Effector memory CD8-positive, alpha-beta T cell (primary cell): ENCODE measurements at regions not wholly inside any gene's neighbourhood (a gene's known extent, or its start where the extent isn't known, plus 50 kb on each side); places are given as distances from the start of the nearest gene placed in this dataset.

Source experiments
- ATAC-seq: fragments of 150-1000 bp; cut with Tn5 transposase; replicated peaks from 2 replicates; pipeline ENCODE4 v1.10.0; 2021; ENCODE audit warnings: mild to moderate bottlenecking, moderate library complexity
- DNase-seq, 3 experiments: peaks; one replicate each; pipeline ENCODE4 v3.0.0; 2021
- H3K27ac Mint-ChIP-seq, 2 donors: one replicate each; pipeline ENCODE4 v1.8.0; 2022; ENCODE audit warnings: mild to moderate bottlenecking in 2 of 2, mixed read lengths in 2 of 2, moderate library complexity in 2 of 2
- H3K27me3 Mint-ChIP-seq, 2 donors: one replicate each; pipeline ENCODE4 v1.8.0; 2022; ENCODE audit warnings: mixed read lengths in 2 of 2
- H3K36me3 Mint-ChIP-seq: one replicate; pipeline ENCODE4 v1.8.0; 2022; ENCODE audit warnings: mild to moderate bottlenecking, moderate library complexity, mixed read lengths; ENCODE audit not compliant: insufficient read depth
- H3K4me1 Mint-ChIP-seq, 2 donors: one replicate each; pipeline ENCODE4 v1.8.0; 2022; ENCODE audit warnings: low read depth in 2 of 2, mixed read lengths in 2 of 2
- H3K4me3 Mint-ChIP-seq, 2 donors: one replicate each; pipeline ENCODE4 v1.8.0; 2022; ENCODE audit warnings: mild to moderate bottlenecking in 2 of 2, mixed read lengths in 2 of 2, moderate library complexity in 2 of 2
- H3K9me3 Mint-ChIP-seq, 2 donors: one replicate each; pipeline ENCODE4 v1.8.0; 2022; ENCODE audit warnings: mixed read lengths in 2 of 2

GRCh38 chr18:68428661-68429060 lies 286.2 kb downstream of the TMX3 start:
- H3K4me1 Mint-ChIP-seq: no peaks in the 10 kb centered on the region
- H3K4me3 Mint-ChIP-seq: no peak overlapping the region
- peaks cover 0 to 7% of the 10 kb centered on the region in 2 donors for H3K27me3 Mint-ChIP-seq
- no peak overlapping the region for H3K27ac Mint-ChIP-seq
- no peaks in the 10 kb centered on the region for H3K36me3 Mint-ChIP-seq
- H3K9me3 Mint-ChIP-seq: no peaks in the 10 kb centered on the region
- ATAC-seq (no peak), DNase-seq (no peak)

GRCh38 chr18:68427951-68428401 lies 286.9 kb downstream of the TMX3 start:
- Mint-ChIP-seq H3K27ac (no peak overlapping the region), H3K36me3 (no peaks in the 10 kb centered on the region), H3K4me3 (no peak overlapping the region), H3K4me1 (no peaks in the 10 kb centered on the region), H3K9me3 (peaks cover 0 to 2% of the 10 kb centered on the region in 2 donors), H3K27me3 (peaks cover 0 to 7% of the 10 kb centered on the region in 2 donors)
- DNase-seq: no peak
- no peak for ATAC-seq

DNA sequence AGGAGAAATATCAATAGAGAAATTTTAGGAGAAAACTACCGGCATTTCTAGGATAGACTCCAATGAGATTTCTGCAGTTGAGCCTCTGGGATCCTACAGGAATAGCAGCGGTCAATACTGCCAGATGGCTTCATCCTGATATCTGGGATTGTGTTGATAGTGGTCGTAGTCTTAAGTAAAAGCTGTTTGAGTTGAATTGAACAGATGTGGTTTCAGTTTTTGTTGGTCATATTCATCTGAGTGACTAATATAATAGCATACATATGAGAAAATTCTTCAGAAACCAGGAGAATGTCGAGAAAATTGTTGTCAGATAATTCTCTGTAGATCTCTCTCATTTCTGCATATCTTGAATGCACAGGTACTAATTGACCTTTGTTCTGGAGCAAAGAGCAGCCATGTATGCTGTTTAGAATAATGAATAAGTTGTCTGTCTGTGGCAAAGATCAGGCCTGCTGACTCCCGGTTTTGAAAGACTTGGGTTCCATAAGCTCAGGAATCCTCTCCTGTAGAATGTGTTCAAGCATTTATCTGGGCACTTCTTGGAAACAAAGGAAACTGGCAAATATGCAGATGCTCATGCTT lies 288.1 kb downstream of the TMX3 start:
- Mint-ChIP-seq H3K4me1 (no peaks in the 10 kb centered on the region), H3K27ac (no peak overlapping the region), H3K36me3 (no peaks in the 10 kb centered on the region), H3K9me3 (peaks cover 0 to 2% of the 10 kb centered on the region in 2 donors), H3K27me3 (peaks cover 0 to 7% of the 10 kb centered on the region in 2 donors), H3K4me3 (no peak overlapping the region)
- DNase-seq (no peak), ATAC-seq (no peak)

GRCh38 chr18:68418881-68419280 lies 296.0 kb downstream of the TMX3 start:
- Mint-ChIP-seq H3K9me3 (peaks cover 0 to 2% of the 10 kb centered on the region in 2 donors), H3K36me3 (no peaks in the 10 kb centered on the region), H3K27me3 (no peaks in the 10 kb centered on the region), H3K4me3 (no peak overlapping the region), H3K4me1 (no peaks in the 10 kb centered on the region), H3K27ac (no peak overlapping the region)
- ATAC-seq (no peak), DNase-seq (no peak)

DNA sequence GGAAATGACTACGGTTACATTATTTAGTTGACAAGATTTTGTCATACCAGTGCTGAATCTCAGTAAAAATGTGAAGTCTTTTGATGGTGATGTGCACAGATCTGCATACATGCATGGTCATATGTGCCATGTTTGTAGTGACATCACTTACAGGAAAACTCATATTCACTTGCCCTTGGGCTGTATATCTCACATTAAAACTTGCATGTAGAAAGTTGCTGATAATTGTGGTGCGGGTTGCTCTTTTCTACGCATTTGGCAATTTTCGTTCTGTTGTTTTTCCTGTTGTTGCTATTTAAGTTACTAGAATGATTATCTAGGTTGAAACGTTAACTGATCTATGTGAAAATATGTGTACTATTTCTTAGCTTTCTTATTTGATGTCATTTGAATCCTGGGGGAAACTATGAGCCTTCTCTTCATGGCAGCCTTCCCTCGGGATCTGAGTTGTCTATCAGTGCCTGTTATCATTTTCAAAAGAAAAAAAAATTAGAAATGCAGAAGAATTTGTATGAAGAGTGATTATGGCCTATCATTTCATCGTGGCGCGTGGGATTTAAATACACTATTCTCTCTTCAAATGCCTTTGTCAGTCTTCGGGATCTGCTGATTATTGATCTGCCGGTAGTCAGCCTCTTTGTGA lies 296.6 kb downstream of the TMX3 start:
- no peaks in the 10 kb centered on the region for H3K36me3 Mint-ChIP-seq
- H3K27ac Mint-ChIP-seq: no peak overlapping the region
- H3K4me1 Mint-ChIP-seq: no peaks in the 10 kb centered on the region
- no peak overlapping the region for H3K4me3 Mint-ChIP-seq
- ATAC-seq: no peak
- DNase-seq: no peak
- no peaks in the 10 kb centered on the region for H3K27me3 Mint-ChIP-seq
- H3K9me3 Mint-ChIP-seq: peaks cover 0 to 2% of the 10 kb centered on the region in 2 donors

DNA sequence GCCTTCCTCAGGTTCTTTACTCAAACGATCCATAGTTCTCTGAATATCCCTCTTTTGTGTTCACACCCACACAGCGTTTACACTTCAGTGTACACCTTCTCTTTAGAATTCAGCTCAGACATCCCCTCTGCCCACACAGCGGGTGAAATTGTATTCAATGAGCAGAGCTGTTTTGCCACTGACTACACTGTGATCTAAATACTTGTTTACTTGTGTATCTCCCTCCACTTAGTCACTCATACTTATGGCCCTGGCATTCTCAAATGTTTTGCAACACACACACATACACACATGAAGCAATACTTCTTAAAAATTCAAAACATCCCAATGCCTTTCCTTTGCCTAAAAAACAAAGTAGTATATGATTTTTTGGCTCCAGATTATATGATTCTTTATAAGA lies 297.1 kb downstream of the TMX3 start:
- ATAC-seq: no peak
- Mint-ChIP-seq H3K4me1 (no peaks in the 10 kb centered on the region), H3K4me3 (no peak overlapping the region), H3K36me3 (no peaks in the 10 kb centered on the region), H3K9me3 (no peaks in the 10 kb centered on the region), H3K27me3 (no peaks in the 10 kb centered on the region), H3K27ac (no peak overlapping the region)
- DNase-seq: no peak

- DNase-seq: no peak
- Mint-ChIP-seq H3K9me3 (no peaks in the 10 kb centered on the region), H3K36me3 (no peaks in the 10 kb centered on the region), H3K27ac (no peak overlapping the region), H3K27me3 (no peaks in the 10 kb centered on the region), H3K4me1 (no peaks in the 10 kb centered on the region), H3K4me3 (no peak overlapping the region)
- ATAC-seq: no peak
Observed at GRCh38 chr18:68417166-68417799, 297.6 kb downstream of the TMX3 start.

GRCh38 chr18:68414407-68414806 lies 300.5 kb downstream of the TMX3 start:
- Mint-ChIP-seq H3K4me3 (no peak overlapping the region), H3K27ac (no peak overlapping the region), H3K4me1 (no peaks in the 10 kb centered on the region), H3K36me3 (no peaks in the 10 kb centered on the region), H3K9me3 (no peaks in the 10 kb centered on the region), H3K27me3 (no peaks in the 10 kb centered on the region)
- no peak for DNase-seq
- no peak for ATAC-seq

DNA sequence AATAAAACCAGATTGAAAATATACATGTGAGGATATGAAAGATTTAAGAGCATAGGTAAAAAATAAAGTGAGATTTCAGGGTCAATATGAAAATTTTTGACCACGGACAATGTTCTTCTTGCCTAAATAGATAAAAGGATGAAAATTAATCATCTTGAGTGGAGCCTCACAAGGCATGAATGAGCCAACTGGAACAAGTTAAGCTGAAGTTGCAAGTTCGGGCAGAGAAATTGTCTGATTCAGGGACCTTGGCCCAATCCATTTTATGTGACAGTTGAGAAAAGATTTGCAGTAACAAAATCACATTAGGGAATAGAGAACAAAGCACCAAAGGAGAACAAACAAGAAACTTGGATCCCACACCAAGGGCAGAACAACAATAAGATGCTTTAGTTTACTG lies 305.3 kb downstream of the TMX3 start:
- H3K9me3 Mint-ChIP-seq: peaks cover 0 to 6% of the 10 kb centered on the region in 2 donors
- H3K4me1 Mint-ChIP-seq: no peaks in the 10 kb centered on the region
- DNase-seq (no peak), ATAC-seq (no peak)
- no peak overlapping the region for H3K4me3 Mint-ChIP-seq
- H3K27me3 Mint-ChIP-seq: no peaks in the 10 kb centered on the region
- no peak overlapping the region for H3K27ac Mint-ChIP-seq
- no peaks in the 10 kb centered on the region for H3K36me3 Mint-ChIP-seq

GRCh38 chr18:68406761-68407160 lies 308.1 kb downstream of the TMX3 start:
- Mint-ChIP-seq H3K36me3 (no peaks in the 10 kb centered on the region), H3K4me3 (no peak overlapping the region), H3K27ac (no peak overlapping the region), H3K27me3 (no peaks in the 10 kb centered on the region), H3K4me1 (no peaks in the 10 kb centered on the region), H3K9me3 (peaks cover 0 to 6% of the 10 kb centered on the region in 2 donors)
- ATAC-seq: no peak
- DNase-seq: no peak

DNA sequence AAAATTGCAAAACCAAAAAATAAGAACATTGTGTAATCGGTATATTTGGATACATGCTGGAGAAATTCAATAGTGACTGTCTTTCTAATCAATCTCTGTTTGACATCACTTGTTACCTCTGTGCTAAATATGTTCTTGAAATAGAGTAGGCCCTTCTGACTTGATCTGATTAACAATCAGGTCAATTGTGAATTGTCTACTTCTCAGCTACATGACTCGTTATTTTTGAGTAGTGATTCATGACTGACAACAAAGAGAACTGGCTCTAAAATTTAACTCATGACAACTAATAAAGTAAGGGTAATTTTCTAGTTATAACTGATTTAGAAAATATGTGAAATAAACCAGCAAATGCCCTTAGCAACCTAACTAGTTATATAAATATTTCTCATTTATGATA lies 312.1 kb downstream of the TMX3 start:
- Mint-ChIP-seq H3K4me1 (no peaks in the 10 kb centered on the region), H3K27ac (no peak overlapping the region), H3K36me3 (peaks cover 3% of the 10 kb centered on the region), H3K27me3 (no peaks in the 10 kb centered on the region), H3K9me3 (peaks cover 3 to 4% of the 10 kb centered on the region in 2 donors), H3K4me3 (no peak overlapping the region)
- no peak for ATAC-seq
- no peak for DNase-seq

DNA sequence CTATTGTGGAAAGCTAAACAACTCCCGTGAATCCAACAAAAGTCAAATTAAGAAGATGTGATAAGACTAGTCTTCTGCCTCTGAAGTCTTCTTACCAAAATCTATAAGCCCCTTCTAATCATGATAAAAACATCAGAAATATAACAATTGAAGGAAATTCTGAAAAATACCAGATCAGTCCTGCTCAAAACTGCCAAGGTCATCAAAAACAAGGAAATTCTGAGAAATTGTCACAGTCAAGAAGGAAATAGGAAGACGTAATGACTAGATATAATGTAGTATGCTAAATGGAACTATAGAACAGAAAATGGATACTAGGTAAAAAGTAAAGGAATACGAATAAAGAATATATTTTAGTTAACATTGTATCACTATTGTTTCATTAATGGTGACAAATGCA lies 314.0 kb downstream of the TMX3 start:
- DNase-seq: no peak
- H3K27me3 Mint-ChIP-seq: no peaks in the 10 kb centered on the region
- H3K4me1 Mint-ChIP-seq: no peaks in the 10 kb centered on the region
- ATAC-seq: no peak
- H3K36me3 Mint-ChIP-seq: peaks cover 4% of the 10 kb centered on the region
- H3K27ac Mint-ChIP-seq: no peak overlapping the region
- H3K4me3 Mint-ChIP-seq: no peak overlapping the region
- peaks cover 3 to 6% of the 10 kb centered on the region in 2 donors for H3K9me3 Mint-ChIP-seq

DNA sequence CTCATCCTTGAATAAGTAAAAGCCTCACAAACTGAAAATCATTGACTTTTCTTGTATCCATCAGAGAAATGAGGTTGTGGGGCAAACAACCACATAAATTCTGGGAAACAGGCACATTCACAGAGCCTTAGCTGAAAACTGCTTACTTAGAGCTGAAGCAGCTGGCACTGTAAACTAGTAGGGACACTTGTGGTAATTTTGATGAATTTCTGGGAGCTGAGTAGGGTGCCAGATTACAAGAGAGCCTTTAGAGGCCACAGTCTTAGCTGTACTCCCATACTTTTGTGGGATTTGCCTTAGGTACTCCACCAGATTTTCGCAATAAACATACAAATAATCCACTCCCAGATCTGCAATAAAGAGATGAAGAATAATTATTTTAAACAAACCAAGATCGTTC lies 315.2 kb downstream of the TMX3 start:
- peaks cover 4% of the 10 kb centered on the region for H3K36me3 Mint-ChIP-seq
- peaks cover 0 to 6% of the 10 kb centered on the region in 2 donors for H3K9me3 Mint-ChIP-seq
- DNase-seq: no peak
- no peak for ATAC-seq
- no peak overlapping the region for H3K4me3 Mint-ChIP-seq
- H3K27ac Mint-ChIP-seq: no peak overlapping the region
- H3K27me3 Mint-ChIP-seq: no peaks in the 10 kb centered on the region
- no peaks in the 10 kb centered on the region for H3K4me1 Mint-ChIP-seq
